Fibroblast of pulmonary artery (primary cell): ENCODE measurements at regions not wholly inside any gene's neighbourhood (a gene's known extent, or its start where the extent isn't known, plus 50 kb on each side); places are given as distances from the start of the nearest gene placed in this dataset.

ENCODE experiments used
- DNase-seq: peaks from one replicate; pipeline ENCODE4 v3.0.0-alpha.2; 2010; ENCODE audit warnings: low read depth
- H3K4me3 ChIP-seq: replicated peaks from 2 replicates; pipeline ENCODE4 v1.5.1; 2011; ENCODE audit warnings: low read depth, mild to moderate bottlenecking, control low read depth, low read length, moderate library complexity
- CTCF ChIP-seq: IDR thresholded peaks from 2 replicates; pipeline ENCODE4 v1.5.1; 2011; ENCODE audit warnings: mild to moderate bottlenecking, control low read depth, low read length, inconsistent platforms; ENCODE audit errors: missing control alignments

- TF ChIP-seq CTCF, result no peak
- no peak for DNase-seq
- H3K4me3 ChIP-seq, result no peak overlapping the region
Measured at GRCh38 chr21:24163539-24163938, 1443.7 kb downstream of the MRPL39 start.

GRCh38 chr21:24160528-24160927 is 1446.8 kb downstream of the MRPL39 start:
- TF ChIP-seq CTCF, result no peak
- no peak for DNase-seq
- H3K4me3 ChIP-seq, result no peak overlapping the region

GRCh38 chr21:24153137-24153536 is 1454.1 kb downstream of the MRPL39 start:
- no peak for TF ChIP-seq CTCF
- H3K4me3 ChIP-seq, result no peak overlapping the region
- DNase-seq, result no peak

- no peak for TF ChIP-seq CTCF
- no peak for DNase-seq
- H3K4me3 ChIP-seq, result no peak overlapping the region
Measured at GRCh38 chr21:24150753-24151152, 1456.5 kb downstream of the MRPL39 start.

- H3K4me3 ChIP-seq, result no peak overlapping the region
- no peak for DNase-seq
- TF ChIP-seq CTCF, result no peak
Measured at GRCh38 chr21:24148461-24148860, 1458.8 kb downstream of the MRPL39 start.

- DNase-seq, result no peak
- TF ChIP-seq CTCF, result no peak
- no peak overlapping the region for H3K4me3 ChIP-seq
Measured at GRCh38 chr21:24147674-24148073, 1459.6 kb downstream of the MRPL39 start.

- no peak for TF ChIP-seq CTCF
- no peak for DNase-seq
- H3K4me3 ChIP-seq, result no peak overlapping the region
Measured at GRCh38 chr21:24131056-24131455, 1476.2 kb downstream of the MRPL39 start.
